ENCODE measurements at regions not wholly inside any gene's neighbourhood (a gene's known extent, or its start where the extent isn't known, plus 50 kb on each side); places are given as distances from the start of the nearest gene placed in this dataset.

DNA sequence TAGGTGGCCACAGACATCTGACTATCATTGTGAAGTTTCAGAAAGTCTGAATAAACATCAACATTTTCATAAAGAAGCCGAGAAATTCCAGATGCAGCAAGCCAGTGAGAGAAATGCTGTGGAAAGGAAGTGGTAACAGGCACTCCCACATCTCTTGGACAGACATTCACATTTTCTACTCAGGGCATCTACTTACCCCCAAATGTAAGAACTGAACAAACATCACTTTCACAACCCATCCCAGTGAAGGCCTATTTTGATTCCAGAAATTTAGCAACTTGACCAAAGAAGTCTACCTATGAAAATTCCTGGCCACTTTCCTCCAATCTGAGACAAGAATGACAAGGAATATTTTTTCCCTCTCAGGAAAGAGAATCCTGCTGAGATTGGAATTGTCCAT is 224.8 kb upstream of the DCBLD2 start:
- no peak overlapping the region for H3K27ac ChIP-seq
- TF ChIP-seq POLR2AphosphoS5 (IDR thresholded peaks at IDR 0.05; ENCODE audit: insufficient read depth in 1 of 2, low read depth in 1 of 2) (no peak), POLR2A (IDR thresholded peaks at IDR 0.05) (no peak)
- TF ChIP-seq, protein P1, sequence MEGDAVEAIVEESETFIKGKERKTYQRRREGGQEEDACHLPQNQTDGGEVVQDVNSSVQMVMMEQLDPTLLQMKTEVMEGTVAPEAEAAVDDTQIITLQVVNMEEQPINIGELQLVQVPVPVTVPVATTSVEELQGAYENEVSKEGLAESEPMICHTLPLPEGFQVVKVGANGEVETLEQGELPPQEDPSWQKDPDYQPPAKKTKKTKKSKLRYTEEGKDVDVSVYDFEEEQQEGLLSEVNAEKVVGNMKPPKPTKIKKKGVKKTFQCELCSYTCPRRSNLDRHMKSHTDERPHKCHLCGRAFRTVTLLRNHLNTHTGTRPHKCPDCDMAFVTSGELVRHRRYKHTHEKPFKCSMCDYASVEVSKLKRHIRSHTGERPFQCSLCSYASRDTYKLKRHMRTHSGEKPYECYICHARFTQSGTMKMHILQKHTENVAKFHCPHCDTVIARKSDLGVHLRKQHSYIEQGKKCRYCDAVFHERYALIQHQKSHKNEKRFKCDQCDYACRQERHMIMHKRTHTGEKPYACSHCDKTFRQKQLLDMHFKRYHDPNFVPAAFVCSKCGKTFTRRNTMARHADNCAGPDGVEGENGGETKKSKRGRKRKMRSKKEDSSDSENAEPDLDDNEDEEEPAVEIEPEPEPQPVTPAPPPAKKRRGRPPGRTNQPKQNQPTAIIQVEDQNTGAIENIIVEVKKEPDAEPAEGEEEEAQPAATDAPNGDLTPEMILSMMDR (IDR thresholded peaks at IDR 0.05), result no peak
- peaks cover 8% of the 10 kb centered on the region for H3K4me1 ChIP-seq
- H3K36me3 ChIP-seq, result no peaks in the 10 kb centered on the region
- H3K9me3 ChIP-seq, result no peaks in the 10 kb centered on the region
- no peaks in the 10 kb centered on the region for H3K27me3 ChIP-seq
- no peak for DNase-seq (ENCODE audit: extremely low spot score in 2 of 2)
- intact Hi-C loops (cut with DNase I), result no loop called here
- no peak overlapping the region for H3K4me3 ChIP-seq

DNA sequence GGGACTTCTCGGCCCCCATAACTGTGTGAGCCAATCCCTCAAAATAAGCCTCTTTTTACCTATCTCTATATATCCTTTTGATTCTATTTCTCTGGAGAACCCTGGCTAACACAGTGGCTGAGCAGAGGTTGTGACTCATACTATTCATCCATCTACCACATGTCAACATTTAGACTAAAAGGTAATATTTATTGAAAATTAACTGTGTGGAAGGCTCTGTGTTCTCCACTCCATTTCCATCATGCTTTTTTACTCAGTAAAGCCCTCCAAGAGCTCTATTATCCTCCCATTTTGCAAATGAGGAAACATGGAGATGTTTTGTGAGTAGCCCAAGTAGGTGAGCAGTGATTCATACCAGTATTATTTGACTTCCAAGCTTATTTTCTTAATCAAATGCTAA is 217.9 kb upstream of the DCBLD2 start:
- intact Hi-C loops (cut with DNase I), result no loop called here
- no peak overlapping the region for H3K4me3 ChIP-seq
- H3K27ac ChIP-seq, result no peak overlapping the region
- H3K27me3 ChIP-seq, result no peaks in the 10 kb centered on the region
- TF ChIP-seq, protein P1 (IDR thresholded peaks at IDR 0.05), result no peak
- TF ChIP-seq POLR2A (IDR thresholded peaks at IDR 0.05), result no peak
- no peak for TF ChIP-seq POLR2AphosphoS5 (IDR thresholded peaks at IDR 0.05; ENCODE audit: insufficient read depth in 1 of 2, low read depth in 1 of 2)
- DNase-seq (ENCODE audit: extremely low spot score in 2 of 2), result no peak
- H3K9me3 ChIP-seq, result no peaks in the 10 kb centered on the region
- H3K4me1 ChIP-seq, result no peaks in the 10 kb centered on the region
- H3K36me3 ChIP-seq, result no peaks in the 10 kb centered on the region

DNA sequence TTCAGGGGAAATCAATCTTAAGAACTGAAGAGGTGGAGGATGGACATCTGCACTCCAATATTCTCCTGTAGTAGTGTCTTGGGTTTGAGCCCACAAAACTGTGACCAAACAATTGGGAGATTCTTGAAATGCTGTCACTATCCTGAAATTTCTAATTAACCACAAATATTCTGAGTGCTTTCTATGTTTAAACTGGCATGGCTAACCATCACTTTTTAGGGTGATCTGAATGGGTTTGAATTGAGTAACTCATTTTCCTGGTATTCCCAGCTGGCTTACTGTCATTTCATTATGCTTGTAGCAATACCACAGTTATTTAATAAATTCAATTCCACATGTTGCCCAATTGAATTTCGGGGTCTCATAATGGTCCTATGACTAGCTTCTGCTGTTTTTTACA is 216.9 kb upstream of the DCBLD2 start:
- Histone ChIP-seq H3K36me3 (no peaks in the 10 kb centered on the region), H3K27ac (no peak overlapping the region), H3K27me3 (no peaks in the 10 kb centered on the region), H3K4me3 (no peak overlapping the region), H3K4me1 (no peaks in the 10 kb centered on the region), H3K9me3 (no peaks in the 10 kb centered on the region)
- intact Hi-C loops (cut with DNase I), result no loop called here
- DNase-seq (ENCODE audit: extremely low spot score in 2 of 2), result no peak
- TF ChIP-seq POLR2AphosphoS5 (IDR thresholded peaks at IDR 0.05; ENCODE audit: insufficient read depth in 1 of 2, low read depth in 1 of 2) (no peak), POLR2A (IDR thresholded peaks at IDR 0.05) (no peak)
- TF ChIP-seq, protein P1 (IDR thresholded peaks at IDR 0.05), result no peak

DNA sequence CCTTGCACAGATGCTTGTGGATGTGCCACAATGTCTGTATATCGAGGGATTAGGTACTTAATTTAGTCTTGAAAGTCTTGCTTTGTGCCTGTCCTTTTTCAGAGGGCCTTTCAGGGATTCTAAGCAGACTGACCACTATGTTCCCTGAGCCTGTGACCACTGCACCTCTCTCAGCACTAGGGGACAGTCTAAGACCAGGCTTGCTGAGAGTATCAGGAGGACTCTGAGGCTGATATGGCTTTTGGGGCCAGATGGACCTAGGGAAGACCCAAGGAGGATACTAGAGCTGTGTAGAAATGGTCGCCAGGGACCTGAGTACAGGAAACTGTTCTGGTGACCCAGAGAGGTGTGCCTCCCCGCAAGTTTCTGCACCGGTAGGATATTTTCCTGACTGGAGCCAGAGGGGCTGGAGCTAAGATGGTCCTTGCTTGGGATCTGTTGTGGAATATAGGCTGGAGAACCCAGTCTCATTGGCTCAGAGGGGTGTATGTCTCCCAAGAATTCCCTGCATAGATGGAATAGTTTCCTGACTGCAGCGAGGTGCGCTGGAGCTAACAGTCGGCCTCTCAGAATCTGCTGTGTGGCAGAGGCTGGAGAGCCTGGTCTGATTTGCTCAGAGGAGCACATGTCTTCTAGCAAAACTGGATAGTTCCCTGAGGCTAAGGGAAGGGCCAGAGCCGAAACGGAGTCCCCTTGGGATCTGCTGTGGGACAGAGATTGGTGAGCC is 213.2 kb upstream of the DCBLD2 start:
- no peaks in the 10 kb centered on the region for H3K36me3 ChIP-seq
- intact Hi-C loops (cut with DNase I), result no loop called here
- H3K4me1 ChIP-seq, result no peaks in the 10 kb centered on the region
- no peaks in the 10 kb centered on the region for H3K9me3 ChIP-seq
- TF ChIP-seq POLR2A (IDR thresholded peaks at IDR 0.05) (no peak), POLR2AphosphoS5 (IDR thresholded peaks at IDR 0.05; ENCODE audit: insufficient read depth in 1 of 2, low read depth in 1 of 2) (no peak)
- TF ChIP-seq, protein P1 (IDR thresholded peaks at IDR 0.05), result no peak
- no peak for DNase-seq (ENCODE audit: extremely low spot score in 2 of 2)
- H3K4me3 ChIP-seq, result no peak overlapping the region
- H3K27ac ChIP-seq, result no peak overlapping the region
- no peaks in the 10 kb centered on the region for H3K27me3 ChIP-seq

DNA sequence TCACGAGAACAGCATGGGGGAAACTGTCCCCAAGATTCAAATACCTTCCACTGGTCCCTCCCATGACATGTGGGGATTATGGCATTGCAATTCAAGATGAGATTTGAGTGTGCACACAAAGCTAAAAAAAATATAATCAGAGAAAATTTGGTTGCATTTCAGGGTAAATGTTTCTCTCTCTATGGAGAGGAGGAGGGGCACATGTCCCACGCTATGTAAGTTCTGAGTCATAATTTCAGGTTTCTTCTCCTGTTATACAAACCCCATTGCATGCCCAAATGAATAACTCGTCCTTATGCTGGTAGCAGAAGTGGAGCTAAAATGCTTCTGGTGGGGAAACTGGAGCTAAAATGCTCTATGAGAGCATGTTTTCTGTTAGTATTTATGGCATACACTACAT is 209.7 kb upstream of the DCBLD2 start:
- Histone ChIP-seq H3K9me3 (no peaks in the 10 kb centered on the region), H3K36me3 (no peaks in the 10 kb centered on the region), H3K4me3 (no peak overlapping the region), H3K27me3 (no peaks in the 10 kb centered on the region), H3K4me1 (no peaks in the 10 kb centered on the region), H3K27ac (no peak overlapping the region)
- TF ChIP-seq POLR2A (IDR thresholded peaks at IDR 0.05) (no peak), POLR2AphosphoS5 (IDR thresholded peaks at IDR 0.05; ENCODE audit: insufficient read depth in 1 of 2, low read depth in 1 of 2) (no peak)
- TF ChIP-seq, protein P1 (IDR thresholded peaks at IDR 0.05), result no peak
- no peak for DNase-seq (ENCODE audit: extremely low spot score in 2 of 2)
- intact Hi-C loops (cut with DNase I), result no loop called here
